HepG2 (cell line): ENCODE measurements at regions not wholly inside any gene's neighbourhood (a gene's known extent, or its start where the extent isn't known, plus 50 kb on each side); places are given as distances from the start of the nearest gene placed in this dataset.

Experiments
- CTCF ChIP-seq: sonication (generic); formaldehyde crosslinking; IDR thresholded peaks from 2 replicates; pipeline ENCODE4 v1.5.0; 2020; ENCODE audit warnings: mild to moderate bottlenecking, missing genetic modification reagents, moderate library complexity
- FOXM1 ChIP-seq: sonication (generic); formaldehyde crosslinking; IDR thresholded peaks from 2 replicates; pipeline ENCODE4 v1.5.0; 2020; ENCODE audit warnings: missing genetic modification reagents
- HIC2 ChIP-seq: sonication (generic); formaldehyde crosslinking; IDR thresholded peaks from 2 replicates; pipeline ENCODE4 v1.9.0; 2022; ENCODE audit warnings: low read depth, missing genetic modification reagents
- HNF1A ChIP-seq, 2 experiments: sonication (generic) in 1 of 2; formaldehyde crosslinking in 1 of 2; IDR thresholded peaks; 2 replicates each; pipeline versions ENCODE4 v1.4.0 to v1.6.1; 2016 to 2020; ENCODE audit warnings: borderline replicate concordance in 1 of 2, low read depth in 1 of 2, mild to moderate bottlenecking in 1 of 2, missing genetic modification reagents in 1 of 2
- MXI1 ChIP-seq: IDR thresholded peaks from 3 replicates; pipeline ENCODE4 v1.6.1; 2012; ENCODE audit warnings: low read depth, low read length, inconsistent platforms, borderline replicate concordance

DNA sequence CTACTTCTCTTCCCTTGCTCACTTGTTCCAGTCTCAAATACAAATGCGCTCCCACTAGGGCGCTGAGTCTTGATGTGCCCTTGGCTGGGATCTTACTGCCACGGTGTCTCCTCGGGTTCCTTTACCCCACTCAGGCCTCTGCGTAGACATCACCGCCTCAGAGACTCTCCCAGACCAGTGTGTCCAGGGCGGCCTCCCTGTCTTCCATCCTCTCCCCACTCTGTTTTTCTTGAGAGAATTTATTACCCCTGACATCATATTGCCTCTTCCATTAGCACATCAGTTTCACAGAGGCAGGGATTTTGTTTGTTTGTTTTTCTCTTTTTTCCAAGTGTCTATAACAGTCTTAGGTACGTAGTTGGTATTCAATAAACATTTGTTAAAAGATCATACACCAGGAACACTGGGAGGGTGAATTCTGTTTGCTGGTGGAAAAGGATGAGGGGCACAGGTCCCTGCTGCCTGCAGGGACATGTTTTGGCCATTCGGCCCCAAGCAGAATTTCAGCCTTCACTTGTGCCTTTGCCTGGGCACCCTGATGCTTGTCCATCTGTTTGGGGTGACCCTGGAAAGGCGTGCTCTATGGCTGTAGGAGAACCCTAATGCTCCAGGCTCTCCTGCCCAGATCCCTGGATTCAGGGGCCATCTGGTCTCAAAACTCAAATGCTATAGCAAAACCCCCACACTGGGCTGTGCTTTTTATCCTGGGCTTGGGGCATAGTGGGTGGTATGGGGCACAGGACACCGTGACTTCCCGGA, 55.0 kb downstream of the RPL37A start:
- no peak for TF ChIP-seq CTCF (CRISPR knock-in tag)
- no peak for TF ChIP-seq HIC2 (CRISPR knock-in tag)
- TF ChIP-seq HNF1A (IDR thresholded peaks at IDR 0.05; ENCODE audit: low read depth), result no peak
- no peak for TF ChIP-seq HNF1A (CRISPR knock-in tag; IDR thresholded peaks at IDR 0.05; ENCODE audit: borderline replicate concordance)
- TF ChIP-seq FOXM1, result no peak
- no peak for TF ChIP-seq MXI1
